ENCODE measurements at regions not wholly inside any gene's neighbourhood (a gene's known extent, or its start where the extent isn't known, plus 50 kb on each side); places are given as distances from the start of the nearest gene placed in this dataset.

DNA sequence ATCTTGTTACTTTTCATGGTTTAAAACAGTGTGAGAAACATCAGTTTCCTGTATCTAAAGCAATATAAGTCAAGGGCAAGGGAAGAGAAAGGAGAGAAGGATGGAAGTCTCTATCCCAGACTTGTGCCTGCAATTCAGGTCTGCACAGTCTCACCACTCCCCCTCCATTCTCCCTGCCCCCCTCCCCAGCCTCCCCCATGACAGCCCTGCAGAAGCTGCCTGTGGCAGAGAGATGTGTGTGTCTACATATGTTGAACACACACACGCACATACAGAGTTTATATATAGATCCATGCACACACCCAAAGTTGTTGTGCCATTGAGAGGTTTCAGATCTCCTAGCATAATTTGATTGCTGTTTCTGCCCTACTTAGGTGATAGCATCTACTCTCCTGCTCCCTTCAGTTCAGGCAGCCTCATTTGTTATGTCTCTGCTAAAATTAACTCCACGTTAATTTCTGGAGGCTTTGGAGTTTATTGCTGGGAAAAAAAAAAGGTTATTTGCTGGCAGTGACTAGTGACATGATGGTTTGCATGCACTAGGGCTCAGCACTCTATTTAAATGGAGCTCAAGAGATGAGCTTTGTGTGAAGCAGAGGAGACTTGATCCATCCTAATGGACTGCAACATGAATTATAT is 124.9 kb upstream of the SMYD2 start:
- TF ChIP-seq, protein P1, sequence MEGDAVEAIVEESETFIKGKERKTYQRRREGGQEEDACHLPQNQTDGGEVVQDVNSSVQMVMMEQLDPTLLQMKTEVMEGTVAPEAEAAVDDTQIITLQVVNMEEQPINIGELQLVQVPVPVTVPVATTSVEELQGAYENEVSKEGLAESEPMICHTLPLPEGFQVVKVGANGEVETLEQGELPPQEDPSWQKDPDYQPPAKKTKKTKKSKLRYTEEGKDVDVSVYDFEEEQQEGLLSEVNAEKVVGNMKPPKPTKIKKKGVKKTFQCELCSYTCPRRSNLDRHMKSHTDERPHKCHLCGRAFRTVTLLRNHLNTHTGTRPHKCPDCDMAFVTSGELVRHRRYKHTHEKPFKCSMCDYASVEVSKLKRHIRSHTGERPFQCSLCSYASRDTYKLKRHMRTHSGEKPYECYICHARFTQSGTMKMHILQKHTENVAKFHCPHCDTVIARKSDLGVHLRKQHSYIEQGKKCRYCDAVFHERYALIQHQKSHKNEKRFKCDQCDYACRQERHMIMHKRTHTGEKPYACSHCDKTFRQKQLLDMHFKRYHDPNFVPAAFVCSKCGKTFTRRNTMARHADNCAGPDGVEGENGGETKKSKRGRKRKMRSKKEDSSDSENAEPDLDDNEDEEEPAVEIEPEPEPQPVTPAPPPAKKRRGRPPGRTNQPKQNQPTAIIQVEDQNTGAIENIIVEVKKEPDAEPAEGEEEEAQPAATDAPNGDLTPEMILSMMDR (IDR thresholded peaks at IDR 0.05), result no peak
- no peak for TF ChIP-seq POLR2AphosphoS5 (IDR thresholded peaks at IDR 0.05)

Measured in sigmoid colon (tissue), 4 donors.